ENCODE measurements at regions not wholly inside any gene's neighbourhood (a gene's known extent, or its start where the extent isn't known, plus 50 kb on each side); places are given as distances from the start of the nearest gene placed in this dataset.
A peak's percentile ranks its signal among the peaks of the same experiment; 100 is the strongest.

DNA sequence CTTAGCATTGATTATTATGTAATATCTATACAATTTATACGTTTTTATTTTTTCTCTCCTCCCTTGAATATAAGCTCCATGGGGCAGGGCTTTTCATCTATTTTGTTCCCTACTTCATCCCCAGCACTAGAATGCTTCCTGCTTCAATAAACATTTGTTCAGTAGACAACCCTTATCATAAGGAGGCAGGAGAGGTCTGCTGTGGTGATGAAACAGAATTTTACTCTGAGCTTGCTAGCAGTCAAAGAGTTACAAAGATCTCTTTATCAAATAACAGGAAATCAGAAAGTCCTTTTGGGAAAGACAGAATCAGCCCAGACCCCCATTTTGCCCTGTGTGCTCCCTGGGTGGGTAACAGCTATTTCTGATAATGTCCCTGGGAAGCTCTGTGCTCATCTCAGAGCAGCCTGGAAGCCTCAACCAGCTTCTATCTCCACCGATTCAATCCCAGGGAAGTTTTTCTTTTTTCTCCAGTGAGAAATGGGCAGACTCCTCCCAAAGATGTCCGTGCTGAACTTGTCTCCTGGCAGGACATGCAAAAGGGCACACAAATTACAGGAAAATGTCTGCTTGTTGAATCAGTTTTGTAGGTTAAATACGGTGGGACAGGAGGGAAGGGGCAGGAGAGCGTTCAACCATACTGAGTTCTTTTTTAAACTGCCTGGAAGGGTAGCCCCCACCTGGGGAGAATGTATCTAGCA, 84.7 kb upstream of the PKDCC start:
- Histone ChIP-seq H3K9me3 (no peaks in the 10 kb centered on the region), H3K4me1 (peaks cover 16 to 33% of the 10 kb centered on the region in 2 donors), H3K36me3 (no peaks in the 10 kb centered on the region), H3K27me3 (no peaks in the 10 kb centered on the region), H3K4me3 (no peak overlapping the region), H3K27ac (peak overlapping the region; percentile 84 to 91)
- intact Hi-C loops (cut with DNase I; ENCODE audit: low total_unique reads), result no loop called here
- DNase-seq, result no peak
- TF ChIP-seq POLR2A (IDR thresholded peaks at IDR 0.05), result no peak
- no peak for TF ChIP-seq CTCF (IDR thresholded peaks at IDR 0.05)

DNA sequence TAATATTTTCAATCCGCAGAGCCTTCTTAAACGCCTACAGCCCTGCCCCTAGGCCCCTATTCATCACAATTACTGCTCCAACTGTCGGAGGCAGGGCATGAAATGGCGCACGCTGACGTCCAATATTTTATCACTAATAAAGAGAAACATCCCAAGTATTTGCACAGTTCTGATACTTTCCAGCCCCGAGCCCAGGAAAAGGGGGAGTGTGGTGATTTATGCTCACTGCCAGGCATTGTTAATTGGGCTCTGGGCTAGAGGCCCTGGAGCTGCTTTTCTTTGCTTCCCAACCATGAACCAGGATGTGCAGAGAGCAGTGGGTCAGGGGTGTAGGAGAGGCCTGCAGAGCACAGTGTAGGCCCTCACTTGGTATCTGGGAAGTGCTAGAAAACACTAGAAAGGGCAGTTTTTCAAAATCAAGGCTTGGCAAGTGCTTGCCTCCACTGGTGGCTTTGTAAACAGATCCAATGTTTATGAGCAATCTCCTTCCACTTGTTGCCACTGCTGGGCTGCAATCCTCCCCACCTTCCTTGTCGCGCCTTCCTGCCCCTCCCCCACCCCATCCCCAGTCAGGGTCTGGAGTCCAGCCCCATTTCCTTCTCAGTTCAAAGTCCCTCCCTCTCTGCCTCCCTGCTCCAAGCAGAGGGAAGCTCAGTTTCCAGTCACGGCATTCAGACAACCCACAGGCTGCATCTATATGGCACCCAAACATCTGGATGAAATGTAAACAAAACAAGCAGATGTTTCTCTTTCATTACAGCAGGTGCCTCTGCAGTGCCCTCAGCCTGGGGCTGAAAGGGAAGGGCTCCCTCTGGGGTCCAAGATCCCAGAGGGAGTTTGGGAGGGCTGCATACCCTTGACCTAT, 83.9 kb upstream of the PKDCC start:
- intact Hi-C loops (cut with DNase I; ENCODE audit: low total_unique reads), result no loop called here
- Histone ChIP-seq H3K4me3 (no peak overlapping the region), H3K27me3 (no peaks in the 10 kb centered on the region), H3K9me3 (no peaks in the 10 kb centered on the region), H3K27ac (peak overlapping the region; percentile 84 to 91), H3K36me3 (no peaks in the 10 kb centered on the region), H3K4me1 (peaks cover 16 to 35% of the 10 kb centered on the region in 2 donors)
- TF ChIP-seq POLR2A (IDR thresholded peaks at IDR 0.05), result no peak
- no peak for TF ChIP-seq CTCF (IDR thresholded peaks at IDR 0.05)
- peak; percentile 80 to 84 for DNase-seq

- intact Hi-C loops (cut with DNase I; ENCODE audit: low total_unique reads), result no loop called here
- Histone ChIP-seq H3K27me3 (no peaks in the 10 kb centered on the region), H3K9me3 (no peaks in the 10 kb centered on the region), H3K36me3 (no peaks in the 10 kb centered on the region), H3K4me3 (no peak overlapping the region), H3K27ac (peak overlapping the region; percentile 84 to 91), H3K4me1 (peaks cover 16 to 35% of the 10 kb centered on the region in 2 donors)
- no peak for DNase-seq
- TF ChIP-seq CTCF (IDR thresholded peaks at IDR 0.05) (no peak), POLR2A (IDR thresholded peaks at IDR 0.05) (no peak)
These were observed 82.5 kb upstream of the PKDCC start for GRCh38 chr2:41965173-41965908.

DNA sequence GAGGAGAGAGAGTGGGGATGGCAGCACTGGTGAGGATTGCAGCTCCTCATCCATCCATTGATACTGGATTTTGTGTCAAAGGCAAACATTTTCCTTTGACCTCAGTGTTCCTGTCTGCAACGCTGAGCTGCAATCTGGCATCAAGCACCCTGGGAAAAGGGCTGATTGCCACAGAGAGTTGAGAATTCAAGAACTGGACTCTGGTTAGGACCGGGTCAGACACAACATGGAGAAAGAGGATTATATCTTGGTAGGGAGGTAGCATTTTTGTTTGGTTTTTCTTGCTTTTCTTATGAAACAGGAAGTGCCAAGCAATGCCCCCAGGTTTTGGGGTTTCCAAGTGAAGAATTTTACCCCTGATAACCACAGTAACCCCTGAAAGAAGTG, 81.9 kb upstream of the PKDCC start:
- H3K36me3 ChIP-seq, result no peaks in the 10 kb centered on the region
- no peaks in the 10 kb centered on the region for H3K27me3 ChIP-seq
- DNase-seq, result peak; percentile 65 to 67
- no peak overlapping the region for H3K4me3 ChIP-seq
- TF ChIP-seq POLR2A (IDR thresholded peaks at IDR 0.05) (no peak), CTCF (IDR thresholded peaks at IDR 0.05) (no peak)
- H3K4me1 ChIP-seq, result peaks cover 16 to 35% of the 10 kb centered on the region in 2 donors
- intact Hi-C loops (cut with DNase I; ENCODE audit: low total_unique reads), result no loop called here
- H3K9me3 ChIP-seq, result no peaks in the 10 kb centered on the region
- peak overlapping the region; percentile 84 to 91 for H3K27ac ChIP-seq

Data from uterus (tissue), 3 donors.